ENCODE measurements at regions not wholly inside any gene's neighbourhood (a gene's known extent, or its start where the extent isn't known, plus 50 kb on each side); places are given as distances from the start of the nearest gene placed in this dataset.

DNA sequence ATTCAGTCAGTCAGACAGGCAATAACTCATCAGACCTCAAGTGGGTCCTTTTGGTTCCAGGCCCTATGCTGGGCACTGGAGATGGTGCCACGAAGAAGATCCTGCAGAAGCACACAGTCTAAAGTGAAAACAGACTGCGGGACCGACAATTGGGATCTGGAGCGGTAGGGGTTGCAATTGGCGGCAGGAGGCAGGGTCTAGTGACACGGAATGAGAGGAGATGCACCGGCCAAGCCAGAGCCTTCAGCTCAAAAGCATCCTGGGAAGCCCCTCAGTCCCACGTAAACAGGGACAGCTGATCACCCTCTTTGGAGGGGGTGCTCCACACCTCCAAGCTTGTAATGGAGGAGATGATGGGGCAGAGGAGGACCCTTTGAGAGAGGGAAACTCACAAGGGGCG, 56.2 kb downstream of the KLHDC7A start:
- TF ChIP-seq, protein P1, sequence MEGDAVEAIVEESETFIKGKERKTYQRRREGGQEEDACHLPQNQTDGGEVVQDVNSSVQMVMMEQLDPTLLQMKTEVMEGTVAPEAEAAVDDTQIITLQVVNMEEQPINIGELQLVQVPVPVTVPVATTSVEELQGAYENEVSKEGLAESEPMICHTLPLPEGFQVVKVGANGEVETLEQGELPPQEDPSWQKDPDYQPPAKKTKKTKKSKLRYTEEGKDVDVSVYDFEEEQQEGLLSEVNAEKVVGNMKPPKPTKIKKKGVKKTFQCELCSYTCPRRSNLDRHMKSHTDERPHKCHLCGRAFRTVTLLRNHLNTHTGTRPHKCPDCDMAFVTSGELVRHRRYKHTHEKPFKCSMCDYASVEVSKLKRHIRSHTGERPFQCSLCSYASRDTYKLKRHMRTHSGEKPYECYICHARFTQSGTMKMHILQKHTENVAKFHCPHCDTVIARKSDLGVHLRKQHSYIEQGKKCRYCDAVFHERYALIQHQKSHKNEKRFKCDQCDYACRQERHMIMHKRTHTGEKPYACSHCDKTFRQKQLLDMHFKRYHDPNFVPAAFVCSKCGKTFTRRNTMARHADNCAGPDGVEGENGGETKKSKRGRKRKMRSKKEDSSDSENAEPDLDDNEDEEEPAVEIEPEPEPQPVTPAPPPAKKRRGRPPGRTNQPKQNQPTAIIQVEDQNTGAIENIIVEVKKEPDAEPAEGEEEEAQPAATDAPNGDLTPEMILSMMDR (IDR thresholded peaks at IDR 0.05): no peak
- no peak for TF ChIP-seq POLR2A (IDR thresholded peaks at IDR 0.05)
